NCI-H2227 (cell line): ENCODE measurements at regions not wholly inside any gene's neighbourhood (a gene's known extent, or its start where the extent isn't known, plus 50 kb on each side); places are given as distances from the start of the nearest gene placed in this dataset.

Source experiments
- DNase-seq: peaks from one replicate; lab custom pipeline; 2025; ENCODE audit not compliant: unreplicated experiment; lab: John Stamatoyannopoulos, UW

GRCh38 chrX:40171513-40172400, 74.0 kb upstream of the BCOR start:
- DNase-seq = no peak

- no peak for DNase-seq
Observed at GRCh38 chrX:40170830-40171512, 73.2 kb upstream of the BCOR start.

- peak; percentile 89 for DNase-seq
Observed at GRCh38 chrX:40169193-40170101, 71.7 kb upstream of the BCOR start.

GRCh38 chrX:40168480-40169011, 70.8 kb upstream of the BCOR start:
- peak; percentile 27 for DNase-seq

- peak; percentile 79 for DNase-seq
Observed at GRCh38 chrX:40167850-40168479, 70.2 kb upstream of the BCOR start.

GRCh38 chrX:40167233-40167849, 69.6 kb upstream of the BCOR start:
- DNase-seq = no peak

- DNase-seq = peak; percentile 70
Observed at GRCh38 chrX:40166582-40166981, 68.8 kb upstream of the BCOR start.

- no peak for DNase-seq
Observed at GRCh38 chrX:40165861-40166260, 68.1 kb upstream of the BCOR start.

GRCh38 chrX:40165206-40165605, 67.4 kb upstream of the BCOR start:
- DNase-seq = no peak

GRCh38 chrX:40164751-40165150, 67.0 kb upstream of the BCOR start:
- DNase-seq = no peak

- DNase-seq = peak; percentile 81
Observed at GRCh38 chrX:40158036-40158706, 60.4 kb upstream of the BCOR start.

- peak; percentile 32 for DNase-seq
Observed at GRCh38 chrX:40157228-40158035, 59.7 kb upstream of the BCOR start.

- DNase-seq = peak; percentile 28
Observed at GRCh38 chrX:40156470-40157227, 58.9 kb upstream of the BCOR start.

- DNase-seq = peak; percentile 71
Observed at GRCh38 chrX:40155589-40156469, 58.1 kb upstream of the BCOR start.

- DNase-seq = peak; percentile 91
Observed at GRCh38 chrX:40154853-40155588, 57.3 kb upstream of the BCOR start.

- peak; percentile 92 for DNase-seq
Observed at GRCh38 chrX:40154250-40154852, 56.6 kb upstream of the BCOR start.
